Activated CD4-positive, CD25-positive, alpha-beta regulatory T cell treated with anti-CD3 and anti-CD28 coated beads, Interleukin-2, amount 50 U/mL, for 72 hours (primary cell): ENCODE measurements at regions not wholly inside any gene's neighbourhood (a gene's known extent, or its start where the extent isn't known, plus 50 kb on each side); places are given as distances from the start of the nearest gene placed in this dataset.
"Not testable (repeated sequence)": the region's sequence is repeated elsewhere in the genome, so short reads cannot be mapped to it uniquely, and the experiment has no call there.

ENCODE experiments used
- DNase-seq: peaks from one replicate; pipeline ENCODE4 v3.0.0; 2021

DNA sequence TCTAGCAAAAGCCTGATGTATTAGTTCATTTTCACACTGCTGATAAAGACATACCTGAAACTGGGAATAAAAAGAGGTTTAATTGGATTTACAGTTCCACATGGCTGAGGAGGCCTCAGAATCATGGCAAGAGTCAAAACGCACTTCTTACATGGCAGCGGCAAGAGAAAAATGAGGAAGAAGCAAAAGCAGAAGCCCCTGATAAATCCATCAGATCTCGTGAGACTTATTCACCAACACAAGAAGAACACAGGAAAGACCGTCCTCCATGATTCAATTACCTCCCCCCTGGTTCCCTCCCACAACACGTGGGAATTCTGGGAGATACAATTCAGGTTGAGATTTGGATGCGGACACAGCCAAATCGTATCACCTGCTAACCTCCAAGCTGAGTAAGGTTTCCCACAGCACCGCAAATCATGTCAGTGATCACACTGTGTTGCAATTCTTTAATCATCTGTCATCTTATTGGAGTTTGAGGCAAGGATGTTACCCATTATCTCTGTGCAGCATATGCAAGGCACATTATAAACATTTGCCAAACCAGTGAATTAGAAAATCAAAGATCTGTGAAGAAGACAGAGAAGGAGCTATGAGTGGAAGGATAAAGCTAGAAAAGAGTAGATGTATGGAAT is 128.5 kb downstream of the ZNF281 start:
- no peak for DNase-seq

DNA sequence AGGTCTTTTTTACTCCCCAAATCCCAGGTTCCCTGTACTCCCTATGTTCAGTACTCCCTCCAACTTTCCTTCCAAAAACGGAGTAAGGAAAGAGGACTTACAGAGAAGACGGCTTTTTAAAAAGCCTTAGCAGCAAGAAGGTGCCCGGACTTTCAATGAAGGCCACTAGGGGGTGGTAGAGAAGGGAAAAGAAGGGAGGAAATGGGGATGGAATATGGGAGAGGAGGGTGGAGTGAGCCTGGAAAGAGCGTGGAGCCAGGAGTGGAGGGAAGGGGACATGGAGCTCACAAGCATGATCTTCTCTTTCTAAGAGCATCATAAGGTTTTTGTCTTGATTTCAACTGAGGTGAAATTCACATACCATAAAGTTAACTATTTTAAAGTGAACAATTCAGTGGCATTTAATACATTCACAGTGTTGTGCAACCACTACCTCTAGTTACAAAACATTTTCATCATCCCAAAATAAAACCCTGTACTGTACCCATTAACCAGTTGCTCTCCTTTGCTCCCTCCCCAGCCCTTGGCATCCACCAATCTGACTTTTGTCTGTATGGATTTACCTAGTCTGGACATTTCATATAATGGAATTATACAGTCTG is 129.9 kb downstream of the ZNF281 start:
- DNase-seq = no peak

DNA sequence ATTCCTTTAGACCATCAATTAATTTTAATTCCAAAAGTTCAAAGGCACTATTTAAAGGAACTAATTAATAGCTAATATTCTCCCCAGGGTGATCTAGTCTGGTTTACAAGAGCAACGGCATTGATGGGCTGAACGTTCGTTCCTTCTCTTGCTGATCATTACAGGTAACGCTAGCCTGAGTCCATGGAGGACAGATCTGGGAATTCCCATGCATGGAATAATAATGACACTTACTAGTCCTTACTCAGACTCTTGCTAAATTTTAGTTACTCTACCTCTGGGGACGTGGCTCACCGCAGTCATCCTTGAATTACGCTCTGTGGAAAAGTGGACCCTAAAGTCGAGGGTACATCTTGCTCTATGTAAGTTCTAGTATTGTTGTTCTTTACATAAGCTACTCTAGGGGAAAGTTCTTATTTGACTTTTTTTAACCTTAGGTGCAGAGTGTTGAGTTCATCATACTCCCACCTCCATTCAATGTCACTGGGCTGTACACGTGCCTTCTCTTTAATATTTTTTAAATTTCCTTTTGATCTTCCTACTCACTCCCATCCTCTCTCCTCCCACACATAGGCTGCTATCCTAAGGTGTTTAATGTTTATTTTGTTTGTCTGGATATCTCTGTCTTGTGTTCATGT is 133.9 kb downstream of the ZNF281 start:
- DNase-seq = no peak

GRCh38 chr1:200275415-200275814 is 134.4 kb downstream of the ZNF281 start:
- DNase-seq = no peak

DNA sequence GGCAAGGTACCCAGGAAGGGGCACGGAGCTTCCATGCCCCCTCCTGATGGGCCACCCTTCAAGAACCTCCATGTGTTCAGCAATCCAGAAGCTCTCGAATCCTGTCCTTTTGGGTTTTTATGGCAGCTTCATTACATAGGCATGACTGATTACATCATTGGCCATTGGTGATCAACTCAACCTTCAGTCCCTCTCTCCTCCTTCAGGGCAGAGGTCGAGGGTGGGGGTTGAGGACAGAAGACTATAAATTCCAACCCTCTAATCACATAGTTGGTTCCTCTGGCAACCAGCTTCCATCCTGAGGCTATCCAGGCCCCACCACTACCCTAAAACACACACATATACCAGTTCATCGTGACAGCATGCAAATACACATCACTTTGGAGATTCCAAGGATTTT is 135.7 kb downstream of the ZNF281 start:
- no peak for DNase-seq

DNA sequence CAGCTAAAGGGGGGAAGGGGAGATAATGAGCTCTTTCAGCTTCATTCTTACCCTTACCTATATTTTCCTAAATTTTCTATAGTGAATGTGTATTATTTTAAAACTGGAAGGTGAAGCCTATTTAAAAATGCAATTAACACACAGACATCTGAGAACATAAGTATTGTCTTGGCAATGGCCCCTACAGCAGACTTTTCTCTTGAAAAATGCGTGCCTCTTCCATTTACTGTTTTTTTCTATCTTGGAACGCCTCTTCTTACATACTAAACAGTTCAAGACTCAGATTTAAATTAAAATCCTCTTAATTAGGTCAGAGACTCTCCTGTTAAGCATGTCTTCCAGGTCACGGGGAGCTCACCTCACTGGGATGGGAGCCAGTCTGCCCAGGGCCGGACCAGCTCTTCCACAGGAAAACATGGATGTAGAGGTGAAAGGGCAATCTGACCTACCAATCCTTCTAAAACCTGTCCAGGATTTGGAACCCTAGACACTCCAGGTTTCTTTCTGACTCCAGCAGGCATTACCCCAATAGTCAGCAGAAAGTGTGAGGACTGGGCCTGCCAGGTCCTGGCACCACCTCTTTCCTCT is 137.3 kb downstream of the ZNF281 start:
- no peak for DNase-seq

DNA sequence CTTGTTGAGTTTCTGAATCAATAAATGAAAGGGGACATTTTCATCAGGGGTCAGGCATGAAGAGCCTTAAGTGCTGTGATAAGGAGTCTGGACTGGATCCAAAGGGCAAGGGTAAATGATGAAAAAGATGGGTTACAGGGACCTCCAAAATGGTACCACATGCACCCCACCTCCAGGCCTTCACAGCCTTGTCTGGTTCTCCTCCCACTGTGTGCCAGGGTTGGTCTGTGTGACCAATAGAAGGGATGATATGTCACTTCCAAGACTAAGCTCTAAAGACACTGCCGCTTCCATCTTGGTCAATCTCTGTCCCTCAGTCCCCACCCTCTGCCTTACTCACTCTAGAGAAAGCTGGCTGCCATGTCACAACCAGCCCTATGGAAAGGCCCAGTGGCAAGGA is 140.6 kb downstream of the ZNF281 start:
- DNase-seq = no peak

GRCh38 chr1:200267937-200268336 is 141.9 kb downstream of the ZNF281 start:
- no peak for DNase-seq

GRCh38 chr1:200267458-200267857 is 142.4 kb downstream of the ZNF281 start:
- no peak for DNase-seq

GRCh38 chr1:200266871-200267270 is 143.0 kb downstream of the ZNF281 start:
- DNase-seq = no peak

- DNase-seq = no peak
Observed at GRCh38 chr1:200265881-200266280, 144.0 kb downstream of the ZNF281 start.

GRCh38 chr1:200265104-200265503 is 144.7 kb downstream of the ZNF281 start:
- no peak for DNase-seq

DNA sequence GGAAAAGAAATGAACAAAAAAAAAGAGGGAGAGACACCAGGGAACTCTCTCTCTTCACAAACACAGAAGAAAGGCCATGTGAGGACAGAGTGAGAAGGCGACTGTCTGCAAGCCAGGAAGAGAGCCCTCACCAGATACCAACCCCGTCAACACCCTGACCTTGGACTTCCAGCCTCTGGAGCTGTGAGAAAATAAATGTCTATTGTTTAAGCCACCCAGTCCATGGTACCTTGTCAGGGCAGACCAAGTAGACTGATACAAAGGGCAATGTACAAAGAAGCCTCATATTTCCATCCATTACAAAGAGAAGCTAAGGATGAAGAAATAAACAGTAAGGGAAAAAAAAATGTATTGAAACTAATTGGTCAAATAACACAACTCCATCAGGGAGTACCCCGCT is 146.6 kb downstream of the ZNF281 start:
- DNase-seq = no peak

DNA sequence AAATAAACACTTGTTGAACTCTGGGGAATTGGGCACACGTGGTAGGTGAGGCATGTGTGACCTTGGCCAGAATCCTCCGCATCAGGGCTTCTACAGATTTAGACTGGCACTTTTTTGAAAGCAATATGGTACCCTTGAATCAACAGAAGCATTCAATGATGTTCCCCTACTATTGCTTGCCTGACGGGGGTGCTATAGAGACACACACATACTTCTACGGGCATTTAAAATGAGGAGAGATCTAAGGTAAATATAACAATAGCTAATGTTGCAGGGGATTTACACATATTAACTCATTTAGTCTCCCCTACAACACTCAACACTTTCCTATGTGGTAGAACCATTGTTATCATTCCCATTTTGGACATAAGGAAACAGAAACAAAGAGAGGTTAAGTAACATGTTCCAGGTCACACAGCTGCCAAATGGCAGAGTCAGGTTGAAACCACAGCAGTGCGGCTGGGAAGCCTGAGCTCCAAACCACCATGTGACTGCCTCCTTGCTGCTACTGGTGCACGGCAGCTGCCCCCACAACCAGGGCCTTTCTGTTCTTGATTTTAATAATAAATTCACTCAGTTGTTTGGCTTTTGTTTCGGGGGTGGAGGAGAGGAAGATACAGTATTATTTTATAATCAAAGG is 147.4 kb downstream of the ZNF281 start:
- no peak for DNase-seq

DNA sequence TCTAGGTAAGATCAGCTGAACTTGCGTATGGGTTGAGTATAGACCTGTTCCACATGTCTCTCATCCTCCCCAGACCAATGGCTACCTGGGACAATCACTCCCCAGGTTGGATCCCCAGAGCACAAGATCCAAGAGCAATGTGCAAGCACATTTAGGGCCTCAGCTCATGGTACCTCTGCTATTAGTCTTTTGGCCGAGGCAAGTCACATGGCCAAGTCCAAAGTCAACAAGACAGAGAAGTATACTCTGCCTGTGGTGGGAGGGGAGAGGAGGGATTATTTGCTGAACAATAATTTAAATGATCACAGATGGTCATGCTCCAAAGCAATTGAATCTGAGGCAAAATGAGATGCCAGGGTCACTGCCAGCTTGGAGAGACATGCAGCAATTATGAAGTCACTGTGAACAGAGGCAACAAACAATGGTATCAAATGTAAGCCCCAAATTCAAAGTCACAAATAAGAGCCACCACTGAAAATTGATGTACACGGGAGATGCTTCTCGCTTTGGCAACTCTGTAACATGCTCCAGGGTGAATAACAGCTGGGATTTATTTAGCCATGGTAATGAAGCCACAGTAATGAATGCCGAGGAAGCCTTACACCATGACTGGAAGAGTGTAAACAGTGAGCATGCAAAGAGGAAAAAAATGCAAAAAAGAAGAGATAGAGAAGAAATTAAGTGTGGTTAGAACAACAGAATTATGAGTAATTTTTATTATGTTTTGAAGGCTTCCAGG is 149.1 kb downstream of the ZNF281 start:
- DNase-seq = no peak

GRCh38 chr1:200258447-200259375 is 151.1 kb downstream of the ZNF281 start:
- no peak for DNase-seq

GRCh38 chr1:200257235-200257634 is 152.6 kb downstream of the ZNF281 start:
- DNase-seq = no peak

DNA sequence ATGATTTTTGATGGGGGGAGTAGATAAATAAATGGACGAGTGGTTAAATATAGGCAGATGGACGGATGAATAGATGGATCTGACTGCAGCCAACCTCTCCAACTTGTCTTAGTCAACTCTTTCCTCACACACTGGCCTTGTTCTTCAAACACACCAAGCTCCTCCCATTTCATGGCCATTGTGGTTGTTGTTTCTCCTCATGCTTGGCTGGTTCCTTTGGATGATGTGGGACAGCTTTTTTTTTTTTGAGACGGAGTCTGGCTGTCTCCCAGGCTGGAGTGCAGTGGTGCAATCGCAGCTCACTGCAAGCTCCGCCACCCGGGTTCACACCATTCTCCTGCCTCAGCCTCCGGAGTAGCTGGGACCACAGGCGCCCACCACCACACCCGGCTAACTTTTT is 155.2 kb downstream of the ZNF281 start:
- not testable (repeated sequence) for DNase-seq

- no peak for DNase-seq
Observed at GRCh38 chr1:200253774-200254495, 155.9 kb downstream of the ZNF281 start.

DNA sequence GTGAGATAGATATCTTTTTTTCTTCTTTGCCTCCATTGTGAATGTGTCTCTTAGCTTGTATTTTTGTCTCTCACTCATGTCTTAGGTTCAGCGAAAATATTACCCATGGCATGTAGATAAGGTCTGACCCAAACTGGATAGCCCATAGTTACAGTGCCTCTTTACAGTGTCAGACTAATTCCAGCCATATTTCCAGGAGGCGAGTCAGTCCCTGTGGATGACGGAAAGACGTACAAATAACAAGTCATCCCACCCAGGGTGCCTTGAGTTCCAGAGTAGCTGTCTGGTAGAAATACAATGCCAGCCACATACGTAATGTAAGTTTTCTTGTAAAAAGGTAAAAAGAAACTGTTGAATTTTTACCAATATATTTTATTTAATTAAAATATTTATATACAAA is 157.3 kb downstream of the ZNF281 start:
- no peak for DNase-seq

- DNase-seq = no peak
Observed at GRCh38 chr1:200250469-200250868, 159.4 kb downstream of the ZNF281 start.
